ENCODE measurements at regions not wholly inside any gene's neighbourhood (a gene's known extent, or its start where the extent isn't known, plus 50 kb on each side); places are given as distances from the start of the nearest gene placed in this dataset.

DNA sequence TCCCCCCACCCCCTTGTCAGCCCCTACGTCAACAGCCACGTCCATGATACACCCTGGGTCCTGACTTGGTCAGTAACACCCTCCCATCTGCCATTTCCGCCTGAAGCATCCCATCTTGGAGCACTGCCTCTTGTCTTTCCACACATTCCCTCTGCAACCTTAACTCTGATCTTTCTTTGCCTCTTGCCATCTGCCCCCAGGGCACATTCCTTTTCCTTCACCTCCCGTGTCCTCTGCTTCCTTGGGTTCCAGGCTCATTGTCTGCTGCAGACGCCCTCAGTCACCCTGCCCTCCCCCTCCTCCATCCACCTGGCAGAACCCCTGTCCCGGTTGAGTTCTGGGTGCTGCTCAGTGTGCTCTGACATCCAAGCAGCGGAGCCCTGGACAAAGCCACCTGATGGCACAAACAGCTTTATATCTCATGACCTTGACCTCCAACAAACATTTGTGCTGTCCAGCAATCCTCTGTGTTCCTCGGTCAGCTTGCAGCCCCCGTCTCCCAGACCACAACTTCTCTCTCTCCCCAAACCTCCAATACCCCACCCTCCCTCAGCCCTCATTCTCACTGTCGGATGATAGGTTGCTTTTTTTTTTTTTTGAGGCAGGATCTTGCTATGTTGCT is 97.7 kb upstream of the IER5L start:
- no peak for DNase-seq

GRCh38 chr9:129273941-129274684 is 96.1 kb upstream of the IER5L start:
- DNase-seq = no peak

GRCh38 chr9:129273136-129273895 is 95.3 kb upstream of the IER5L start:
- DNase-seq = no peak

DNA sequence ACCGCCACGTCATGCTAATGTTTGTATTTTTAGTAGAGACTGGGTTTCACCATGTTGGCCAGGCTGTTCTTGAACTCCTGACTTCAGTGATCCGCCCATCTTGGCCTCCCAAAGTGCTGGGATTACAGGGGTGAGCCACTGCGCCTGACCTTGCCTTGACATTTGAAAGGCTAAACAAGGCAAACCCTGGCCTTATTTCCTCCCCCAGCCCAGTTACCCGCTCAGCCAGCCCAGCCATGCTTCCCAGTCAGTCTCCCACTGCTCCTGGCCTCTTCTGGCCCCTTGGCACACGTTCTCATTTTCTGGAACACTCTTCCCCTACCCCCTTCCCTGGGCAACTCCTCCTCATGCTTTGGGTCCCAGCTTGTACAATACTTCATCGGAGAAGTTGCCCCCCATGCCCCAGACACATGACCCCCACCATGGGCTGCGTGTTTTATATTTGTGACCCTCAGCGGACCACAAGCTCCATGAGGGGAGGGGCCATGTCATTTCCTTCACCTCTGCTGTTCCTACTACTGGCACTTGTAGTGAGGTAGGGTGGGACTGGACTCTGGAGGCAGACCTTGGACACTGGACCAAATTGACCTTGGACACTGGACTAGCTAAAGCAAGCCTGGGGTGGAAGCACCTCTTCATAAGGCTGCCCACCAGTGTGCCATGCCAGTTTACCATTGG is 94.4 kb upstream of the IER5L start:
- no peak for DNase-seq

GRCh38 chr9:129270903-129271431 is 92.9 kb upstream of the IER5L start:
- DNase-seq = no peak

- DNase-seq = no peak
These were observed 92.1 kb upstream of the IER5L start for GRCh38 chr9:129270205-129270604.

DNA sequence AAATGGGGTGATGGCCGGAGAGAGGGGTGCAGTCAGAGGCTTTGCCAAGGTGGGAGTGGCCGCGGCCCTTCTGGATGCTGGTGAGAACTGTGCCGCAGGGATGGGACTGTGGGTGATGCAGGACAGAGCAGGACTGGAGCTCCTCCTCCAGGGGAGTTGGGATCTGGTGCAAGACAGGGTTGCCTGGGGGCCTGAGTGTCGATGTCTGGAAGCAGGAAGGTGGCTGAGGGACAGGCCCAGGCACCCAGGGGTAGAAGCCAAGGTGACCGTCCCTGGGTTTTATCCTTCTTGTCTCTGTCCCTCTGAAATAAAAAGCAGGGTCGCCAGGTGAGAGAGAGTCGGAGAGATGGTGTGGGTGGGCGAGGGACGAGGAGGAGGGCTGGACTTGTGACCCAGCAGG is 89.1 kb upstream of the IER5L start:
- no peak for DNase-seq

- no peak for DNase-seq
These were observed 88.5 kb upstream of the IER5L start for GRCh38 chr9:129266536-129266935.

GRCh38 chr9:129264388-129264787 is 86.3 kb upstream of the IER5L start:
- no peak for DNase-seq

GRCh38 chr9:129263836-129264235 is 85.8 kb upstream of the IER5L start:
- no peak for DNase-seq

DNA sequence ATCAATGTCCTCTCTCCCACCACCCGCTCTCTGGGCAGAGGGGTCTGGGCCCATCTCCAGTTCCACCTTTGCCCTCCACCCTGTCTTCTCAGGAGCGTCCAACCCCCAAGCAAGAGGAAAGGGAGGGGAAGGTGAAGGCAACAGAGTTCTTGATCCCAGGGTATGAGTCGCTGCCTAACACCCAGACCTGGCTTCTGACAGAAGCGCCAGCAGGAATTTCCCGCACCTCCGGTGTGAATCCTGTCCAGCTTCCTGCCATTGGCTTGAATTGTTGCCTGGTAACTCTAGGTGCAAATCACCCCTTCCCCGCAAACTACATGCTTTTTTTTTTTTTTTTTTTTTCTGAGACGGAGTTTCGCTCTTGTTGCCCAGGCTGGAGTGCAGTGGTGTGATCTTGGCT is 84.2 kb upstream of the IER5L start:
- no peak for DNase-seq

DNA sequence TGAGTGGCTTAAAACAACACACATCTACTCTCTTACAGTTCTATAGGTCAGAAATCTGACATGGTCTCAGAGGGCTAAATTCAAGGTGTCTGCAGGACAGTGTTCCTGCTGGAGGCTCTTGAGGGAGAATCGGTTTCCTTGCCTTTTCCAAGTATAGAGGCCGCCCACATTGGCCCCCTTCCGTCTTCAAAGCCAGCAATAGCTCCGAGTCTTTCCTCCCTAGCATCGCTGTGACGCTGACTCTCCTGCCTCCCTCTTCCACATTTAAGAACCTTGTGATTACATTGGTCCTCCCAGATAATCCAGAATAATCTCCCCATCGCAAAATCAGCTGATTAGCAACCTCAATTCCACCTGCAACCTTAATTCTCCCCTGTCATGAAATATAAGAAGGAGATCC is 81.3 kb upstream of the IER5L start:
- no peak for DNase-seq

DNA sequence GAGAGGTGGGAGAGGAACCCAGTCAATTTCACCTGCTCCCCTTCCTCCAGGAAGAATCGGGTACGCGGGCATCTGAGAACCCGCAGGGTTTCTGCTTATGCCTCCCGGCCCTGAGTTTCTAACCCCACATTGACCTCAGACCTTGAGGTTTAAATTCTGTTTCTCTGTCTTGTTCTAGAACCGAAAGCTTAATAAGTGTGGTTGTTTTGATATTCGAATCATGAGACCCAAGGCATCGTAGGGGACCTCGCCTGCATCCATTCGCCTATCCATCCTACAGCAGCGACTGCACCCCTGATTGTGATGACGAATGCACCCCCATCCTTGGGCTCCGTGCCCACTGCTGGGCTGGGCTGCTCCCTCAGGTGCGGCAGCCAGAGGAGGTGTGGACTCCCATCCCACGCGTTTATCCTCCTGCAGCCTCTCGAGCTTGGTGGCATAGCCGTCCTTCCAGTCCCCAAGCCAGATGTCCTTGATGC is 80.8 kb upstream of the IER5L start:
- DNase-seq = no peak

DNA sequence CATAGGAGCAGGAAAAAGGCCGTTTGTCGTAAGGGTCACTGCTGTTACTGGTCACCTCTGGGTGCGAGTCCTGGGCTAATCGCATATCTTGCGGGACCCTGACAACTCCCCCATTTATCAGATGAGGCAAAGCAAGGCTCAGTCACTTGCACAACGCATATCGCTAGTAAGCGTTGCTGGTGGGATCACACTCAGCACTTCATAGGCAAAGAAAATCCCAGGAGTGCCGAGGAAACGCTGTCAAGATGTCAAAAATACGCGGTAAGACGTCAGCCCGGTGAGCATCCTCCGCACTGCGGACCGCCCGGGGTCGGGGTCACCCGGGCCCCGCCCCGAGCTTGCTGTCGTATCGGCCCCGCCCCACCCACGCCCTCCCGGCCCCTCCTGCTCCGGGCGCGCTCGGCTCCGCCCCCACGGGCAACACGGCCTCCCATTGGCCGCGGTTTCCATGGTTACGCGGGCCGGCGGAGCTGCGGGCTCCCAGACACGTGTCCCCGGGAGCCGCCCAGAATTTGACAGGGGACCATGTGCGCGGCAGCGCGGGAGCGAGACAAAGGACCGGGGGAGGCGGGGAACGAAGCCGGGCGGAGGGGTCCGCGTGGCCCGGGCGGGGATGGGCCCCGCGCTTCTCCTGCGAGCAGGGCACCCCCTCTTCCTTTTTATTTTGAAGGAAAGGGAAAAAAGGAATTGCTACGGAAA is 80.2 kb upstream of the IER5L start:
- DNase-seq = no peak

- DNase-seq = no peak
These were observed 79.1 kb upstream of the IER5L start for GRCh38 chr9:129256959-129257713.

DNA sequence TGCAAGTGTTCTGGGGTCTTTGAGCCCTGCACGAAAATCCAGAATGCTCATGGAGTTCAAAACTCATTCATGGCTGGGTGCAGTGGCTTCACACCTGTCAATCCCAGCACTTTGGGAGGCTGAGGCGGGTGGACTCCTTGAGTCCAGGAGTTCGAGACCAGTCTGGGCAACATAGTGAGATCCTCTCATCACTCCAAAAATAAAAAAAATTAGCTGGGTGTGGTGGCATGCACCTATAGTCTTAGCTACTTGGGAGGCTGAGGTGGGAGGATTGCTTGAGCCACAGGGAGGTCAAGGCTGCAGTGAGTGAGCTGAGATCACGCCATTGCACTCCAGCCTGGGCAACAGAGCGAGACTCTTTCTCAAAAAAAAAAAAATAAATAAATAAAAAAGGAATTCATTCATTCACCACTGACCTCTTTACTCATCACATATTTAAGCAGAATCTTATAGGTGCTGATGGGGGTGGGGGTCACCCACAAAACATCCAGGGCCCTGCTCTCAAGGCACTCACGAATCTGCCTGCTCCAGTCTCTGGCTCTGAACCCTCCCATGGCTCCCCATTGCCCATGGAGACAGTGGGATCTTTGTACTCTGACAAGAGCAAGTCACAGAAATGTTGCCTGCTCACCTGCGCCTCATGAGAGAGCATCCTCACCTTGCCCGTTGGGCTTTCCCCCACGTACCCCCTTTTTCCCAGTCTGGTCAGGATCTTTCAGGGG is 76.7 kb upstream of the IER5L start:
- no peak for DNase-seq

GRCh38 chr9:129253803-129254381 is 75.8 kb upstream of the IER5L start:
- no peak for DNase-seq

GRCh38 chr9:129252937-129253802 is 75.1 kb upstream of the IER5L start:
- DNase-seq = no peak

GRCh38 chr9:129250786-129251185 is 72.7 kb upstream of the IER5L start:
- no peak for DNase-seq

Data from NK-92 treated with Interleukin-12 subunit alpha and Interleukin-12 subunit beta, amount 100 ng/mL, for 24 hours (cell line).